GM19035 (cell line): ENCODE measurements at regions not wholly inside any gene's neighbourhood (a gene's known extent, or its start where the extent isn't known, plus 50 kb on each side); places are given as distances from the start of the nearest gene placed in this dataset.
"Not testable (repeated sequence)": the region's sequence is repeated elsewhere in the genome, so short reads cannot be mapped to it uniquely, and the experiment has no call there.

Experiments
- ATAC-seq: cut with Tn5 transposase; IDR thresholded peaks from one replicate; pipeline ENCODE4 v1.9.1; 2021; ENCODE audit not compliant: unreplicated experiment

DNA sequence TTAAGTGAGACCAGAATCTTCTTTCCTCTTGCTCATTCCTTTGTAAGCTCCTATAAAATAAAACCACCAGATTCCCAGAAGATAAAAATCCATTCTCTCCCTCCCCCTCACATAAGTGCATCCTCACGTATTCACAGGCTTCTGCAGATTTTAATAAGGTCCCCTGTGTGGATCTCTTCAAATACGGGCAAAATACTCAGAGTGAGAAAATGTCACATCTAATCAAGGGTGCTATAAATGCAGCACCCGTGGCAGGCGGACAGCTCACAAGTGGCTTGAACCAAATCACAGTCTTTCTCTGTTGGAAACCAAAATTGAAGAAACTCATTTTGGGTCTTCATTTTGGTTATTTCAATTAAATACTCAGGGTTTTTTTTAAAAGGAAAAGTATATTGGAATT is 212.9 kb upstream of the CMC1 start:
- ATAC-seq, result no peak

DNA sequence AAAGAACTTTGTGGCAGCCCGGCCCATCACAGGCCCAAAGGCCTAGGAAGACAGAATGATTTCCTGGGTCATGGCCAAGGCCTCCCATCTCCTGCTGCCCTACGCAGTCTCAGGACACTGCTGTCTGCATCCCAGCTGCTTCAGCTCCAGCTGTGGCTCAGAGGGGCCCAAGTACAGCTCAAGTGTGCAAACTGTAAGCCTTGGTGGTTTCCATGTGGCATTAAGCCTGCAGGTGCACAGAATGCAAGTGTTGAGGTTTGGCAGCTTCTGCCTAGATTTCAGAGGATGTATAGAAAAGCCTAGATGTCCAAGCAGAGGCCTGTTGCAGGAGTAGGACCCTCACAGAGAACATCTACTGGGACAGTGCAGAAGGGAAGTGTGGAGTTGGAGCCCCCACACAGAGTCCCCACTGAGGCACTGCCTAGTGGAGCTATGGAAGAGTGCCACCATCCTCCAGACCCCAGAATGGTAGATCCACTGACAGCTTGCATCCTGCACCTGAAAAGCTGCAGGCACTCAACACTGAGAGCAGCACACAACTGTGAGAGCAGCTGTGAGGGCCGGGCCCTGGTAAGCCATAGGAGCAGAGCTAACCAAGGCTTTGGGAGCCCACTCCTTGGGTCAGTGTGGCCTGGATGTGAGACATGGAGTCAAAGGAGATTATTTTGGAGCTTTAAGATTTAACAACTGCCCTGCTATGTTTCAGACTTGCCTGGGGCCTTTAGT is 208.2 kb upstream of the CMC1 start:
- ATAC-seq, result no peak

DNA sequence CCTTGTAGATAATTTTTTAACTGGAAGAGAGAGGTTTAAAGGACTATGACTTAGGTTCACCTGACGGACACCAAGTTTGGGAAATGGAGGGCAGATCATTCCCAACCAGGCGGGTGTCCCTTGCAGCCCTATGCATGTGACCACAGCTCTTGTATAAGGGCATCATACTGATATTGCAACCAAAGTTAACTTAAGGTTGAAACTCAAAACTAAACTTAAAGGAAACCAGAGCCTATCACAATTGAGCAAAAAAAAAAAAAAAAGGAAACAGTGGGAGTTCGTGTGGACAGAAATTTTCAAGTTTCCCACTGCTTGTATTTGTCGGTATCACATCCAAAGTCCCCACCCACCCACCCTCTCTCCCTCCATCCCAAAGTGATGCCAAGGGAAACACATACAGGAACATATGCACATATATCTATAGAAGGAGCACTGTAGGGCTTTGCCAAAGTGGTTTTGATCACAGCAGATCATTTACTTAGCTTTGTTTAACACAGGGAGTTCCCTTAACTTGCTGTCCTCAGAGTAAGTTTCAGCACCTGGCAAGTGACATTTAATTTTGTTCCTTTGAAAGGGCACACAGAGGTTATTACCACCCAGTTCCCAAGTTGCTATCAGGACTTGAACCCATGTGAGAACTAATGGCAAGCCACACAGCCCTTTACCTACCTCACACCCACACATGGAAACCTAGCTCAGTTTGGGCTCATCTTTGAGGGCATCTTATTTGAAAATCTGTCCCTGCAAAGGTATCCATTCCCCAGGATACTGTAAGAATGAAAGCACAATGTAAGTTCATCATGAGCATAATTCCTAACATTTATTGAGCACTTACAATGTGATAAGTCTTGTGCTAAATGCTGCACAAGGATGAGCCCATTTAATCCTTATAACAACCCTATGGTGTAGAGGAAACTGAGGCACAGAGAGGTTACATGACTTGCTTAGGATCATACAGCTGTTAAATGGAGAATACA is 204.5 kb upstream of the CMC1 start:
- ATAC-seq, result no peak

GRCh38 chr3:28039234-28039633 is 202.2 kb upstream of the CMC1 start:
- no peak for ATAC-seq

GRCh38 chr3:28039829-28040228 is 201.6 kb upstream of the CMC1 start:
- ATAC-seq, result no peak

GRCh38 chr3:28042095-28042635 is 199.3 kb upstream of the CMC1 start:
- no peak for ATAC-seq

DNA sequence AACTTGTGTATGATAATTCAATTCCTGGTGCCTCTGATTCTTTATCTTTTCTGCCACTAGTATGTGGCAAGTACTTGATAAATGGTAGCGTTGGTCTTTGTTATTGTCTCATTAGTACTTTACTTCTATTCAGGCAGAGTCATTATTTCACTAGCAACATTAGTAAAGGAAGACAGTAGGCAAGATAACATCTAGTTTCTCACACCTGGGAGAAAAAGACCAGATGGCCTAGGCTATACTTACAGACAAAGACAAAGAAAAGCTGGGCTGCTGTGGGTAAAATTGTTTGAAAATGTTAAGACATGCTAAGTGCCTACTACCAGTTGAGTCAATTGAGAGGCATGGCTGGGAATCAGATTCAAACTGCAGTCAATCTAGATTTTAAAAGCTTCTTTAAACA is 198.7 kb upstream of the CMC1 start:
- ATAC-seq, result no peak

GRCh38 chr3:28050120-28050519 is 191.3 kb upstream of the CMC1 start:
- no peak for ATAC-seq

DNA sequence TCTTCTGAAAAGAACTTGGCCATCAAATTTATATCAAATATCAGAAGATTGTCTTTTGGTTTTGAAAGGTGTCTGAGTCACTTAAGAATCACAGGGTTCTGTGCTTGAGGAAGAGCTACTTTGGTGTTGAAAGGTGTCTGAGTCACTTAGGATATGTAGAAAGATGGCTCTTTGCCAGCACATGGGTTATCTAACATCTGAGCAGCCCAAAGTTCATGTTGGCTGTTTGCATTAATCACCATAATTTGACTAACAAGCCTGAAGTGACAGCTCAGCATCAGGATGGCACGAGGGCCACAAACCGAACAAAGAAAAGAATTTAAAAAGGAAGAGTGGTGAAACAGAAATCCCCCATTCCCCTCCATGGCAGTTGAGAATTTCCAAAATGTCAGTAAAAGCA is 190.5 kb upstream of the CMC1 start:
- ATAC-seq, result no peak

GRCh38 chr3:28053759-28054158 is 187.7 kb upstream of the CMC1 start:
- no peak for ATAC-seq

GRCh38 chr3:28056806-28057205 is 184.6 kb upstream of the CMC1 start:
- ATAC-seq, result no peak

DNA sequence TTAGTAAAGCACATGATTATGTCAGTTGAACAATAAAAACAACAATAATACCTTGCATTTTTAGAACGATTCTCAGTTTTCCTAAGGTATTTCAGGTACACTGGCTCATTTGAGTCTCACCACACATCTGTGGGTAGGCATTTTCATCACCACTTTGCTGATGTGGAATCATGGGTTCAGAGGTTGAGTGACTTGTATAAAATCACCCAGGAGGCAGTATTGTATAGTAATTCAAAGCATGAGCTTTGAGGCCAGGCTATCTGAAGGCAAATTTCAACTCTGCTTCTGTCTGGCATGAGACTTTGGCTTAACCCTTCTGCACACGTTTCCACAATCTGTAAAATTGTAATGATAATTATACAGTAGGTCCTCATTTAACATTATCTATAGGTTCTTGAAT is 183.9 kb upstream of the CMC1 start:
- ATAC-seq, result no peak

- ATAC-seq, result not testable (repeated sequence)
These were observed 182.2 kb upstream of the CMC1 start for GRCh38 chr3:28059199-28059598.

GRCh38 chr3:28066020-28066419 is 175.4 kb upstream of the CMC1 start:
- ATAC-seq, result no peak

DNA sequence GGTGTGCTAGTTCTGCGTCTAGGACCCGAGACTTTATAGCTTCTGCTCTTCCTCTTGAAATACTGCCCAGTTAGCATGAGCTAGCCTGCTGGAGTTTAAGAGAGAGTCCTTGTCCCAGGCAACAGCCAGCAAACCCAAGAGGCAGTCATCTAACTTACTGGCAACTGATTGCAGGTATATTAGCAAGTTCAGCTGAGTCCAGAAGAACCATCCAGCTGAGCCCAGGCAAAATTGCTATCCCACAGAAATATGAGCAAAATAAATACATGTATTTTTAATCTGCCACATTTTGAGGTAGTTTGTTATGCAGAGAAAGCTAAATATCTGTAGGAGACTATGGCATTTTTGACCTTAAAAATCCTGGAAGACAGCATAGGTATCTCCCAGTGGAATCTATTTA is 174.4 kb upstream of the CMC1 start:
- ATAC-seq, result no peak

- no peak for ATAC-seq
These were observed 173.1 kb upstream of the CMC1 start for GRCh38 chr3:28068342-28068741.

GRCh38 chr3:28069438-28069837 is 172.0 kb upstream of the CMC1 start:
- no peak for ATAC-seq

DNA sequence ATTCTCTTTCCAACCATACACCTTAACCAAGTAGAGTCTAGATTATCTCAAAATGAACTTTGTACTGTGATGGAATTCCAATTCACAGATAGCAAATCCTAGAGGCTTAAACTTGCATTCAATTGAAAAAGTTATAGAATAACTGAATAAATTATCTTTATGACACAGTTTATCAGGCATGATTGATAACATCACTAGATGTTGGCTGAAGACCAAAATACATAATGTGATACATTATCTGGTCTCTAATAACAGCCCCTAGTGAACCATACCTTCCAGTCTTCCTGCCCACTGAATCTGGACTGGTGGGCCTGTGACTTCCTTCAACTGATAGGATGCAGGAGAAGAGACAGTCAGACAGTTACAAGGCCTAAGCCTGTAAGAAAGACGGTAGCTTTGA is 165.2 kb upstream of the CMC1 start:
- no peak for ATAC-seq

DNA sequence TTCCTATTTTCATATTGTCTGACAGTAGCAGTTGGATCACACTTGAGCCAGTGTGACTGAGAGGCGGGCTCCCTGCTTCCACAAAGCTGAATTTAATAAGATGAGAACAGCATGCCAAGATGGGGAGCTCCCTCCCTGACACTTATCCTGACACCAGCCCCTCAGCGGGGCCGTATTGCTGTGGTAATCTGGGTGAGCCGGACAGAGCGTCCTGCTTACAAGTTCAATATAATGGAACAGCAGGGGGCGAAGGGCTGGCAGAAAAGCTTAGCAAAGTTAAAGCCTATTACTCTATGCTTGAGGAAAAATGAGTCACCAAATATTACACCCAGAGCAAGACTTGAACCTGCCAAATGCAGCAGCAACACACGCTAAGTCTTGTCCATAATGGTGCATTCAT is 163.8 kb upstream of the CMC1 start:
- no peak for ATAC-seq

GRCh38 chr3:28078536-28078935 is 162.9 kb upstream of the CMC1 start:
- ATAC-seq, result no peak

GRCh38 chr3:28080716-28081115 is 160.7 kb upstream of the CMC1 start:
- ATAC-seq, result no peak

DNA sequence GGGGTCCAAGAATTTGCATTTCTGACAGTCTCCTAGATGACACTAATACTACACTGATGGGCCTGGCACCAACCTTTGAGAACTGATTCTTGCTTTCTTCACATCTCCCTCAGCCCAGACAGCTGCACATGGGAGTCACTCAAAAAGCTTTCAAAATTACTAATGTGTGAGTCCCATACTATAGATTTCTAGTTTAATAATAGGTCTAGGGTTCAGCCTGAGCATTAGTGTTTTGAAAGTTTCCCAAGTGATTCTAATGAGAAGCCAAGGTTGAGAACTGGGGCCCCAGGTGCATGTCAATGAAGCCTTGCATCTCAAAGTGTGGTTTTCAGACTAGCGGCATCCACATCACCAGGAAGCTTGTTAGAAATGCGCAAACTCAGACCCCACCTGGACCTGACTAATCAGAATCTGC is 159.9 kb upstream of the CMC1 start:
- ATAC-seq, result no peak
